Raji (cell line): ENCODE measurements at regions not wholly inside any gene's neighbourhood (a gene's known extent, or its start where the extent isn't known, plus 50 kb on each side); places are given as distances from the start of the nearest gene placed in this dataset.

Experiments
- POLR2A ChIP-seq: IDR thresholded peaks from 2 replicates; pipeline ENCODE4 v1.6.1; 2011; ENCODE audit warnings: low read depth, low read length, control low read depth; ENCODE audit not compliant: insufficient read depth

- TF ChIP-seq POLR2A, result no peak
Measured at GRCh38 chr2:88807237-88807962, 115.9 kb downstream of the RPIA start.

GRCh38 chr2:88808083-88808482 lies 116.6 kb downstream of the RPIA start:
- no peak for TF ChIP-seq POLR2A

DNA sequence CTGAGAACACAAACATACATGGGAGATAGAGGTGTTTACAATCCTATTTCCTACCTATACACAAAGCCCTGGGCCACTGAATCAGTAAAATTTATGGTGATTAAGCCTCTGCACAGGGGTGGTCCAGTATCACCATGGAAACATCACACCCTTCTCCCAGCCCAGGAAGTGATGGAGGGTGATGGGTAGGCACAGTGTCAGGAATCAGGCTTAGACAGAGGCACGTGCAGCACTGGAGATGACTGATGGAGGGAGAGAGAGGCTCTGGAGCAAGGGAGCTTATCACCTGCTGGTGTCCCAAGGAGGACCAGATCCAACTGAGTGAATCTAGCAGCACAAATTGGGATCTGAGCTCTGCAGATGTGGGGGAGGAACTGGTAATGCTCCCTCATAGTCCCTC lies 117.2 kb downstream of the RPIA start:
- TF ChIP-seq POLR2A, result no peak

GRCh38 chr2:88809216-88809615 lies 117.7 kb downstream of the RPIA start:
- no peak for TF ChIP-seq POLR2A

DNA sequence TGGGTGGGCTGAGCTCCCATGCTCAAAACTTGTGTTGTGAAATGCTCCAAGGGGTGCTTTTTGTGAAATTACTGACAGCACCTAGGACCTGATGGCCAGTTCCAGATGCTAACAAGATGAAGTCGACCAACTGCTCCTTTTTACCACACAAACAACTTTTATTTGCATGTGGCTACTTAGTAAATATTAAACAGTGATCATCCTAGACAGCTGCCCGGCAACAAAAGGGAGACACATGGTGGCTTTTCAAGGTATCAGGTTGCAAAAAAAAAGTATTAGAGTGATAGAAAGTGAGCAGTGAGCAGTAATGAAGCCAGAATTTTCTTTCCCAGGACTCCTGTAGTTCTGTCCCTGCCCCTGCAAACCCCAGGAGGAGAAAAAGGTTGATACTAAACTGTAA lies 118.5 kb downstream of the RPIA start:
- TF ChIP-seq POLR2A, result 0 out of 2 replicates have a peak, but pooled peaks have one; percentile 36

GRCh38 chr2:88810488-88810887 lies 119.0 kb downstream of the RPIA start:
- no peak for TF ChIP-seq POLR2A

- TF ChIP-seq POLR2A, result no peak
Measured at GRCh38 chr2:88811233-88811632, 119.8 kb downstream of the RPIA start.

- no peak for TF ChIP-seq POLR2A
Measured at GRCh38 chr2:88811681-88812080, 120.2 kb downstream of the RPIA start.

DNA sequence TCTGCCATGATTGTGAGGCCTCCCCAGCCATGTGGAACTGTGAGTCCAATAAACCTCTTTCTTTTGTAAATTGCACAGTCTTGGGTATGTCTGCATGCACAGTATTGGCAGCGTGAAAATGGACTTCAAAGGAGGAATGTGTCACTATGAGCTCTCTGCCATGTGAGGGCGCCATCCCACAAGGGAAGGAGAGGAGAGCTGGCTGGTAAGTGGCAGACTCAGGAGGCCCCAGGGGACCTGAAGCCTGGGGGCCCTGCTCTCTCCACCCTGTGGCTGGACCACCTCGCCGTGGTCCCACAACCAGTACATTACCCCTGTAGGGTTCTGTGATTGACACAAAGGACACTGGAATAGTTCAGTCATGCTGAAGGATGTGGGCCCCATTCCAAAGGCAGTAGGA lies 122.1 kb downstream of the RPIA start:
- TF ChIP-seq POLR2A, result no peak

DNA sequence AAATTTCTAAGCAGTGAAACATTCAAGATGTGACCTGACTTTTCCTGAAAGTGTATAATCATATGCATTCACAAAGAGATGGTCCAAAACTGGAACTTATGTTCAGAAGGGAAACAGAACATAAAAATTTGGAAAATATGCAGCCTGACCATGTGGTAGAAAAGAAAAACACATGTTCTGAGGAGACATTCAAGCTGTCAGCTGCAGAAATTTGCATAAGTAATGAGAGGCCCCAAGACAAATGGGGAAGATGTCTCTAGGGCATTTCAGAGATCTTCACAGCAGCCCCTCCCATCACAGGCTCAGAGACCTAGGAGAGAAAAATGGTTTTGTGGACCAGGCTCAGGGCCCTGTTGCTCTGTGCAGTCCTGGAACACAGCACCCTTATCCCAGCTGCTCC lies 123.8 kb downstream of the RPIA start:
- TF ChIP-seq POLR2A, result no peak

GRCh38 chr2:88815697-88816096 lies 124.2 kb downstream of the RPIA start:
- TF ChIP-seq POLR2A, result no peak

DNA sequence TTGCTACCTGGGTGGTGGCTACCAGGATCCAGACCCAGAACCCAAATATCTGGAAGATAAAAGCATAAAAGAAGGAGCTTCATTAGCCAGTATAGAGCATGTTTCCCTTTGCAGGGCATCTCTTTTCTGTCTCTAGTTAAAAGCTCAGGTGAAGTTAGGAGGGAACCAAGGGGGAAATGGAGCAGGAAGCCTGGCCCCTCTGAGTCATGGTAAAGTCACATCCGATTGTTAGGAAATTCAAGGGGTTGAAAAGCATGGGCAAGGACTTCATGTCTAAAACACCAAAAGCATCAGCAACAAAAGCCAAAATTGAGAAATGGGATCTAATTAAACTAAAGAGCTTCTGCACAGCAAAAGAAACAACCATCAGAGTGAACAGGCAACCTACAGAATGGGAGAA lies 126.9 kb downstream of the RPIA start:
- no peak for TF ChIP-seq POLR2A

DNA sequence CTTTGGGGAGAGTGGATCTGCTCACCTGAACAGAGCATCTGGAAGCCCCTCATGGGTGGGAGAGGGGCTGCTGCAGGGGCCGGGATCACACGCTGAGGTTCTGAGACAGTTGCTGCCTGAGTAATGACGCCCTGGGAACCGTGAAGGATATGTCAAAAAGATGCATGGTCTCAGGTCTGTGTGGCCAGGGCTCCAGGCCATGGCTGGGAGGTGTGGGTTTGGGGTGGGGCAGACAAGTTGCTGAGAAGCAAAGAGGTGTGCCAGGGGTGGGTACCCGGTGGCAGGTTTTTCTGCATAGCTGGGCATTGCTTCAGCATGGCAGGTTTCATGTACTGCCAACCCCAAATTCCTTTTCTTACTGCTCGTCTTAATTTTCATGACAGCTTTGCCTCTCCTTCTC lies 133.5 kb downstream of the RPIA start:
- TF ChIP-seq POLR2A, result no peak

DNA sequence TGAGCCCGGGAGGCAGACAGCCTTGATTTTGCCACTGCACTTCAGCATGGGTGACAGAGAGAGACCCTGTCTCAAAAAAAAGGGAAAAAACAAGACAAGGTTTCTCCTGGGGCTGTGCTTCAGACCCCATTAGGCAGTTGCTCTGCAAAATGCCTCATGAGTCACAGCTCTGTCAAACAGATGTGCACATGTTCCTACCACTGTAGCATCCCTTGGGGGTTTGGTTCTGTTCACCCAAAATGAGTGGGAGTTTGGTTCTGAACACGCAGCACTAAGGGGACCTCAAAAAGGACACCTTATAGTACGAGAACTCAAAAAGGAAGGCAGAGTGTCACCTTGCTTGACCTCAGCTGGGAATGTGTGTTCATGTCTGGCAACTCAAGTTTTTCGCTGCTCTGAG lies 134.9 kb downstream of the RPIA start:
- TF ChIP-seq POLR2A, result no peak

DNA sequence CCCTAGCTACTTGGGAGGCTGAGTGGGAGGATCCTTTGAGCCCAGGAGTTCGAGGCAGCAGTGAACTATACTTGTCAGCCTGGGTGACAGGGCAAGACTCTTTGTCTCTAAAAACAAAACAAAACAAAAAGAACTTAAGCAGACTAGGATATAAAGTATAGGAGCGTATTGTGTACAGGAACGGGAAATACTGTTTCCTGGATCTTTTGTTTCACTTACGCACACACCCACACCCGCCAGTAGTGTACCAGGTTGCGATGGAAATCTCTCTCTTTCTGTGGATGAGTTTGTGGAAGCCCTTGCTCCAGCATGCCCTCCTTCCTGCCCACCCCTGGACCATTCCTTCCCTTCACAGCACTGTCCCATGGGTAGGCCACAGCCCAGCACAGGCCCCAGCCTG lies 136.3 kb downstream of the RPIA start:
- TF ChIP-seq POLR2A, result no peak

DNA sequence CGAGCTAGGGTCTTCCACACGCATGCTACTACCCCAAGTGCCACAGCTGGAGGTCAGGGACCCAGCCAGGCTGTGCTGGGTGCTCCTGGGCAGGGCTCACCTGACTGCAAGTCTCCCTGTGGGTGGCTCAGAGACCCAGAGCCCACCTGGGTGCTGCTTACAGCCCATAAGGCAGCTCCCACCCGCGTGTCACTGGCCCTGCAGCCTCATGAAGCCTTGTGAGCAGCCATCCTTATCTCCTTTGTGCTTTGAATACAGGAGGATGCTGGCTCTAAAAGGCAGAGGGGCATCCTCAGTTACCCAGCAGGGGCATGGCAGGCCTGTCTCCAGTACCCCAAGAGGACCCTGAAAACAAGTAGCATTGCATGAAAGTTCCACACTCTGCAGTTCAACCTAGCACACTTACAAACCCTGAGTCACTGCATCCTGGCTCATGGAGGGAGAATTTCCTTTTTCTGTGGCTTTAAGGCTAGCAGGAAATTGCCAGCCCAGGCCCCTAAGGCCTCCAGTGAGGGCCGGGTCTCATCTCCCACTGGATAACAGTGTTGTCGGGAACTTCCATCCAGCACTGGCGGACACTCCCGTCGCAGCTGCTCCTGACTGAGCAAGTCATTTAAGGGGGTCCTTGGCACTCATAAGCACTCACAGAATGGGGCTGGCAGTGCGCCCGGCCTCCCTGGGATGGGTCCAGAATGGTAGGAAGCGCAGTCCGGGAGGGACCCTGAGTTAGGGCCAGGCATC lies 137.1 kb downstream of the RPIA start:
- TF ChIP-seq POLR2A, result peak; percentile 60
